Activated CD8-positive, alpha-beta memory T cell treated with anti-CD3 and anti-CD28 coated beads, Interleukin-2, amount 10 ng/mL, durations not matched to agents 7 days and 5 days (primary cell): ENCODE measurements at regions not wholly inside any gene's neighbourhood (a gene's known extent, or its start where the extent isn't known, plus 50 kb on each side); places are given as distances from the start of the nearest gene placed in this dataset.

Experiments
- ATAC-seq: fragments of 150-1000 bp; cut with Tn5 transposase; one replicate; pipeline ENCODE4 v1.10.0; 2021; ENCODE audit warnings: moderate library complexity
- CTCF ChIA-PET: fragments of 350-600 bp; sonication (Branson Sonifier 250); formaldehyde crosslinking; loops from one replicate; lab custom pipeline; 2021; ENCODE audit warnings: antibody characterized with exemption; lab: Charles Lee
- DNase-seq: peaks from one replicate; pipeline ENCODE4 v3.0.0-alpha.2; 2020
- H3K27ac Mint-ChIP-seq: one replicate; pipeline ENCODE4 v1.8.0; 2021; ENCODE audit warnings: mild to moderate bottlenecking, mixed read lengths
- H3K27me3 Mint-ChIP-seq: one replicate; pipeline ENCODE4 v1.8.0; 2021; ENCODE audit warnings: mixed read lengths
- H3K36me3 Mint-ChIP-seq: one replicate; pipeline ENCODE4 v1.8.0; 2021; ENCODE audit warnings: mild to moderate bottlenecking, mixed read lengths
- H3K4me1 Mint-ChIP-seq: one replicate; pipeline ENCODE4 v1.8.0; 2021; ENCODE audit warnings: mixed read lengths
- H3K4me3 Mint-ChIP-seq: one replicate; pipeline ENCODE4 v1.8.0; 2021; ENCODE audit warnings: mild to moderate bottlenecking, moderate library complexity, mixed read lengths
- H3K9me3 Mint-ChIP-seq: one replicate; pipeline ENCODE4 v1.8.0; 2022; ENCODE audit warnings: low read depth, mixed read lengths

DNA sequence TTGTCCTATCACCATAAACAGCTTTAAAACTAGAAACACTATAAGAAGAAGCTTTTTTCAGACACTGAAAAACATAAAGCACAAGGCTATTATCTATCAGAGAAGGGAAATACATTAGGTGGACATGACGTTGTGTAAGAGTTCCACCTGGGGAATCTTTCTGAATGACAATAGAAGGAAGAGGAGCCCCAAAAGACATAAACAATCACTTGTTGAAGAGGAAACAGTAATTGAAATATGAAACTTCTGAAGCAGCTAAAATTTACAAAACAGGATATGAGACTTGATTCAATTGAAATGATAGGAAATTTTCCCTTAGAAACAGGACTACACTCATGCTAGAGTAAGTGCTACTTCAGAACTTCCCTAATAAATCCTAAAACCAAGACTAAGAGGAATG lies 933.6 kb downstream of the EFNA5 start:
- no peaks in the 10 kb centered on the region for H3K4me1 Mint-ChIP-seq
- ATAC-seq (no peak), DNase-seq (no peak)
- CTCF ChIA-PET: no interaction called here
- no peaks in the 10 kb centered on the region for H3K36me3 Mint-ChIP-seq
- H3K9me3 Mint-ChIP-seq: peaks cover 12% of the 10 kb centered on the region
- no peak overlapping the region for H3K27ac Mint-ChIP-seq
- H3K27me3 Mint-ChIP-seq: no peaks in the 10 kb centered on the region
- no peak overlapping the region for H3K4me3 Mint-ChIP-seq

DNA sequence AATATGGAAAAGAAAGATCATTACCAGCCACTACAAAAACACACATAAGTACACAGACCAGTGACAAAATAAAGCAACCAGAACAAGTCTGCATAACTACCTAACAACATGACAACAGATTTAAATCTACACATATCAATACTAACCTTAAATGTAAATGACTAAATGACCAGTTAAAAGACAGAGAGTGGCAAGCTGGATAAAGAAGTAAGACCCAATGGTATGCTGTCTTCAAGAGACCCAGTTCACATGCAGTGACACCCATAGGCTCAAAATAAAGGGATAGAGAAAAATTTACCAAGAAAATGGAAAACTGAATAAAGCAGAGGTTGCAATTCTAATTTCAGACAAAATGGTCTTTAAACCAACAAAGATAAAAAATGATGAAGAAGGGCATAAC lies 938.1 kb downstream of the EFNA5 start:
- H3K9me3 Mint-ChIP-seq: peaks cover 18% of the 10 kb centered on the region
- no peak for DNase-seq
- no peak overlapping the region for H3K4me3 Mint-ChIP-seq
- no peaks in the 10 kb centered on the region for H3K27me3 Mint-ChIP-seq
- H3K4me1 Mint-ChIP-seq: no peaks in the 10 kb centered on the region
- no peak for ATAC-seq
- CTCF ChIA-PET: no interaction called here
- no peaks in the 10 kb centered on the region for H3K36me3 Mint-ChIP-seq
- H3K27ac Mint-ChIP-seq: no peak overlapping the region

- DNase-seq (no peak), ATAC-seq (no peak)
- Mint-ChIP-seq H3K4me1 (no peaks in the 10 kb centered on the region), H3K36me3 (no peaks in the 10 kb centered on the region), H3K27me3 (no peaks in the 10 kb centered on the region), H3K9me3 (peaks cover 18% of the 10 kb centered on the region), H3K27ac (no peak overlapping the region), H3K4me3 (no peak overlapping the region)
- CTCF ChIA-PET: no interaction called here
Observed at GRCh38 chr5:106730912-106731311, 939.8 kb downstream of the EFNA5 start.

GRCh38 chr5:106730506-106730905 lies 940.2 kb downstream of the EFNA5 start:
- H3K9me3 Mint-ChIP-seq: peaks cover 18% of the 10 kb centered on the region
- H3K4me1 Mint-ChIP-seq: no peaks in the 10 kb centered on the region
- H3K27ac Mint-ChIP-seq: no peak overlapping the region
- H3K4me3 Mint-ChIP-seq: no peak overlapping the region
- no peak for ATAC-seq
- H3K36me3 Mint-ChIP-seq: no peaks in the 10 kb centered on the region
- DNase-seq: no peak
- CTCF ChIA-PET: no interaction called here
- H3K27me3 Mint-ChIP-seq: no peaks in the 10 kb centered on the region

DNA sequence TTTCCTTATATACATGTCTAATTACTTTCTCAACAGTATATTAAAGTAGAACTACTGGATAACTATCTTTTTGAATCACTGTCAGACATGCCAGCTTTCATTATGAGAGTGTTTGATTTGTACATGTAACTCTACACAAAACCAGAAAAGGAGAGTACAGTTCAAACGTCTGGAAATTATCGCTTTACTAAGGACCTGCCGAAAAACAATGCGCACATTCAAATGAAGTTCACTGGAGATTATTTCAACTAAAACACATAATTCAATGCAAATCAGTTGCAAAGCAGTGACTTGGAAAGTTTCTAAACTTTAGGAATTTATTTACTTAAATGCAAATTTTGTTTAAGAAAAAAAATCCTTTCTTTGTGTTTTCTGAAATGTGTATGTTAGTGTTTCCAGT lies 942.5 kb downstream of the EFNA5 start:
- CTCF ChIA-PET: no interaction called here
- ATAC-seq: no peak
- Mint-ChIP-seq H3K4me3 (no peak overlapping the region), H3K9me3 (peaks cover 10% of the 10 kb centered on the region), H3K4me1 (no peaks in the 10 kb centered on the region), H3K27me3 (no peaks in the 10 kb centered on the region), H3K27ac (no peak overlapping the region), H3K36me3 (no peaks in the 10 kb centered on the region)
- DNase-seq: no peak

GRCh38 chr5:106727071-106727470 lies 943.7 kb downstream of the EFNA5 start:
- ATAC-seq (no peak), DNase-seq (no peak)
- Mint-ChIP-seq H3K27ac (no peak overlapping the region), H3K36me3 (no peaks in the 10 kb centered on the region), H3K27me3 (no peaks in the 10 kb centered on the region), H3K9me3 (peaks cover 6% of the 10 kb centered on the region), H3K4me3 (no peak overlapping the region), H3K4me1 (no peaks in the 10 kb centered on the region)
- CTCF ChIA-PET: no interaction called here

DNA sequence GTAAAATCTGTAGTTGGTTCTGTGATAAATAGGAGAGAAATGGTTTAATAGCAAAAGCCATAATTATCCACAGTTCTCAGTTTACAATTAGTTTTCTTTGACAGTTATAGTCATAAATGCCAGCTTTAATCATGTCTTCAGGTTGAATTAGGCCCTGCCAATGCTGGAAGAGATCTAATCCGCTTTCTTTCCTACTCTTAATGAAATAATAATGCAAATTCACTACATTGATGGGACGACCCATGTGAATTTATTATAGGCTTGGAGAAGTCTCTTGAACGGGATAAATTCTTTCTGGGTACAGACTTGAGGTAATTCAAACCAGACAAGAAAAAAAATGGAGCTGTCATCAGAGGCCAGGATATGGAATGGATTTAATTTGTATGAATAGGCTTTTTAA lies 950.4 kb downstream of the EFNA5 start:
- H3K36me3 Mint-ChIP-seq: no peaks in the 10 kb centered on the region
- DNase-seq (no peak), ATAC-seq (no peak)
- H3K4me3 Mint-ChIP-seq: no peak overlapping the region
- peaks cover 4% of the 10 kb centered on the region for H3K9me3 Mint-ChIP-seq
- H3K4me1 Mint-ChIP-seq: no peaks in the 10 kb centered on the region
- no peaks in the 10 kb centered on the region for H3K27me3 Mint-ChIP-seq
- no peak overlapping the region for H3K27ac Mint-ChIP-seq
- CTCF ChIA-PET: no interaction called here

DNA sequence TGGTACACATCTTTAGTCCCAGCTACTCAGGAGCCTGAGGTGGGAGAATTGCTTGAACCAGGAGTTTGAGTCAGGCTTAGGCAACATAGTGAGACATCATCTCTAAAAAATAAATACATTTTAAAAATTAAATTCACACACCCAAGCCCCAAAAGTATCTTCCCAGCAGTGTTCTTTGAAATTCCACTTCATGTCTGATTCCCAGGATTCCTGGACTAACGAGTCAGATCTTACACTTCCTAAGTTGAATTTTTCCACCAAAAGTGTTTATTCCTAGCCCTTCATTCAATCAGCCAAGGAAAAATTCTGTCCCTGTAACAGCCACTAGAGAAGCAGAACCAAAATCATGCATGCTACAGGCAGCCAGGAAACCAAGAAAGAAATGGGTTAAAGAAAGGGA lies 970.9 kb downstream of the EFNA5 start:
- Mint-ChIP-seq H3K4me1 (no peaks in the 10 kb centered on the region), H3K9me3 (peaks cover 6% of the 10 kb centered on the region)
- CTCF ChIA-PET: no interaction called here

DNA sequence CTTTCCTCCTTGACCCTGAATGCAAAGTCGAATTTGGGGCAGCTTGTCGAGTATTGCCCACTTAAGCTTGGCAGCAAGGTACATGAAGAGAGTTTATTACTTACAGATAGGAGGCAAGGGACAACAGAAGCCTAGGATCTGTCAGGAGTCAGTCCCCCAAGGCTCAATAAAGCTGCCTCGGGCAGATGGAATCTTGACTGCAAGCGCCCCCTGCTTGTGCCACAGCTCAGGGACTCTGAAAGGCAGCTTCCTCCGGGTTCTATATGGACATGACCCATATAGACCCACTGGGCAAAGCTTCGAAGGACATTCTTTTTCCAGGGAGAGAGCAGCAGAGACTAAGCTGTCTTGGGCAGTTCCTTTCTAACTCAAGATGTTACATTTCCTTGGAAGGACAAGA lies 971.5 kb downstream of the EFNA5 start:
- Mint-ChIP-seq H3K27ac (no peak overlapping the region), H3K27me3 (no peaks in the 10 kb centered on the region), H3K36me3 (no peaks in the 10 kb centered on the region), H3K4me1 (no peaks in the 10 kb centered on the region), H3K9me3 (peaks cover 6% of the 10 kb centered on the region), H3K4me3 (no peak overlapping the region)
- DNase-seq: no peak
- no peak for ATAC-seq
- CTCF ChIA-PET: no interaction called here

More for the DNA sequence above, 970.9 kb downstream of the EFNA5 start:
- ATAC-seq (no peak), DNase-seq (no peak)
- H3K27me3 Mint-ChIP-seq: no peaks in the 10 kb centered on the region
- H3K36me3 Mint-ChIP-seq: no peaks in the 10 kb centered on the region
- H3K4me3 Mint-ChIP-seq: no peak overlapping the region
- H3K27ac Mint-ChIP-seq: no peak overlapping the region

GRCh38 chr5:106698169-106698568 lies 972.6 kb downstream of the EFNA5 start:
- H3K4me1 Mint-ChIP-seq: no peaks in the 10 kb centered on the region
- DNase-seq: no peak
- peaks cover 6% of the 10 kb centered on the region for H3K9me3 Mint-ChIP-seq
- CTCF ChIA-PET: no interaction called here
- H3K27me3 Mint-ChIP-seq: no peaks in the 10 kb centered on the region
- no peak for ATAC-seq
- no peaks in the 10 kb centered on the region for H3K36me3 Mint-ChIP-seq
- no peak overlapping the region for H3K4me3 Mint-ChIP-seq
- H3K27ac Mint-ChIP-seq: no peak overlapping the region

GRCh38 chr5:106691701-106692100 lies 979.0 kb downstream of the EFNA5 start:
- no peaks in the 10 kb centered on the region for H3K27me3 Mint-ChIP-seq
- H3K36me3 Mint-ChIP-seq: no peaks in the 10 kb centered on the region
- peaks cover 4% of the 10 kb centered on the region for H3K9me3 Mint-ChIP-seq
- ATAC-seq (no peak), DNase-seq (no peak)
- no peak overlapping the region for H3K4me3 Mint-ChIP-seq
- no peaks in the 10 kb centered on the region for H3K4me1 Mint-ChIP-seq
- H3K27ac Mint-ChIP-seq: no peak overlapping the region
- CTCF ChIA-PET: no interaction called here

GRCh38 chr5:106690585-106690984 lies 980.2 kb downstream of the EFNA5 start:
- H3K36me3 Mint-ChIP-seq: no peaks in the 10 kb centered on the region
- H3K4me3 Mint-ChIP-seq: no peak overlapping the region
- CTCF ChIA-PET: no interaction called here
- DNase-seq: no peak
- no peak for ATAC-seq
- H3K9me3 Mint-ChIP-seq: peaks cover 4% of the 10 kb centered on the region
- H3K27me3 Mint-ChIP-seq: no peaks in the 10 kb centered on the region
- H3K27ac Mint-ChIP-seq: no peak overlapping the region
- no peaks in the 10 kb centered on the region for H3K4me1 Mint-ChIP-seq

- no peak overlapping the region for H3K27ac Mint-ChIP-seq
- H3K27me3 Mint-ChIP-seq: no peaks in the 10 kb centered on the region
- CTCF ChIA-PET: no interaction called here
- DNase-seq (no peak), ATAC-seq (no peak)
- no peak overlapping the region for H3K4me3 Mint-ChIP-seq
- H3K4me1 Mint-ChIP-seq: no peaks in the 10 kb centered on the region
- no peaks in the 10 kb centered on the region for H3K36me3 Mint-ChIP-seq
- peaks cover 2% of the 10 kb centered on the region for H3K9me3 Mint-ChIP-seq
Observed at GRCh38 chr5:106680330-106680729, 990.4 kb downstream of the EFNA5 start.

GRCh38 chr5:106677057-106677456 lies 993.7 kb downstream of the EFNA5 start:
- Mint-ChIP-seq H3K9me3 (peaks cover 2% of the 10 kb centered on the region), H3K4me3 (no peak overlapping the region), H3K4me1 (no peaks in the 10 kb centered on the region), H3K27ac (no peak overlapping the region), H3K36me3 (no peaks in the 10 kb centered on the region), H3K27me3 (no peaks in the 10 kb centered on the region)
- ATAC-seq (no peak), DNase-seq (no peak)
- CTCF ChIA-PET: no interaction called here

DNA sequence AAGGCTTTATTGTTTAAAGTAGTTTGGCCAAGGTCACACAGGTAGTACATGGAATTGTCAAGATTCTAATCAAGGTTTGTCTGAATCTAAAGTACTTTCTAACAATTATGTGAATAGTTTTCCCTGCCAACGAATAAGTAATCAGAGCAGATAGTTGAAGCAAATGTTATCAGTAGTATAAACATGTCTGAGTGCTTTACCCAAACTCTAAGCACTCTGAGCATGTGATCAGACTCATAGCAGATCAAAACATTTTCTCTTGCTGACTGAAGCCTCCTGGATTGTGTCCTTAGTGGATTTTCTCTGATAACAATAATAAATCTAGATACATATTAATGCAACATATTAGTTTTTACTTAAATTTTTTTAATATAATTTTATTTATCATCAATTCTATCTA lies 995.0 kb downstream of the EFNA5 start:
- DNase-seq: no peak
- no peak for ATAC-seq
- no peak overlapping the region for H3K4me3 Mint-ChIP-seq
- CTCF ChIA-PET: no interaction called here
- H3K4me1 Mint-ChIP-seq: no peaks in the 10 kb centered on the region
- no peaks in the 10 kb centered on the region for H3K27me3 Mint-ChIP-seq
- peaks cover 4% of the 10 kb centered on the region for H3K9me3 Mint-ChIP-seq
- H3K36me3 Mint-ChIP-seq: no peaks in the 10 kb centered on the region
- H3K27ac Mint-ChIP-seq: no peak overlapping the region
